Fibroblast of the aortic adventitia (primary cell): ENCODE measurements at regions not wholly inside any gene's neighbourhood (a gene's known extent, or its start where the extent isn't known, plus 50 kb on each side); places are given as distances from the start of the nearest gene placed in this dataset.

Source experiments
- DNase-seq: peaks from one replicate; pipeline ENCODE4 v3.0.0-alpha.2; 2010; ENCODE audit warnings: low read depth
- H3K4me3 ChIP-seq: 2 replicates; pipeline ENCODE4 v1.5.1; 2011; ENCODE audit warnings: low read depth, mild to moderate bottlenecking, control low read depth, low read length, moderate library complexity
- TF ChIP-seq, protein P1 (sequence below): IDR thresholded peaks from 2 replicates; pipeline ENCODE4 v1.5.1; 2011; ENCODE audit warnings: mild to moderate bottlenecking, low read length, control low read depth, inconsistent platforms; ENCODE audit not compliant: insufficient read depth

DNA sequence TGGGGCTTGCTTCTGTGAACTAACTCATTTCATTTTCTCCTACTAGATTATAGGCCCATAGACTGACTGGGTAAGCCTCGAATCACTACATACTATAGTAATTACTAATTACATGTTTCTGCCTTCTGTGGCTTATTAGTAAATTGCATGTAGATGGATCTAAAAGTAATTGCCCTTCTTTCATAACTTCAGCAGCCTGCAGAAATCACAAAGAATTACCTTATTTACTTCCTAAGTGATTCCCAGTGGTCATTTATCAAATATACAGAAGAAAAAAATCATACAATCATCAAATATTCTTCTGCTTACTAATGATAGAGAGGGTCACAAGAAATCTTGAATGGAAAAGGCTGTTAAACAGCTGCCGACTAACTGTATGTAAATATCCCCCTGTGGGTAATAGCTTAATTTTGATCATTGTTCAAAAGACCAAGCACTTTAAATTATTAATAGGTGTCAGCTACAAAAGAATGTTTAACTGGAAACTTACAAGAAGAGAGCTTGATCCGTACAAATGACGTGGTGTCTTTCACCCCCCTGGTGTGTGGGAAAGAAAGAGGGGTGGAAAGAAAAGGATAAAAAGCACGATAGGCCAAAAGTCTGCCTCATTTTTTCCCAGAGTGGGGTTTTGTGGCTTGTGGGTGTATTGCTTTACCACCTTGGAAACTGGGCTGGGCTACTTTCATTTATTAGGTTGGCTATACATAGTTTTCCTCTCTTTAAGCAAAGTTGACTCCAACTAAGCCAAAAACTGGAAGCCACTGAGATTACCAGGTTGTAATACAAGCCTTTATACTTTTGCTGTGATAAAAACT lies 361.8 kb upstream of the ZMIZ1 start:
- no peak overlapping the region for H3K4me3 ChIP-seq
- DNase-seq, result no peak
- TF ChIP-seq, protein P1, sequence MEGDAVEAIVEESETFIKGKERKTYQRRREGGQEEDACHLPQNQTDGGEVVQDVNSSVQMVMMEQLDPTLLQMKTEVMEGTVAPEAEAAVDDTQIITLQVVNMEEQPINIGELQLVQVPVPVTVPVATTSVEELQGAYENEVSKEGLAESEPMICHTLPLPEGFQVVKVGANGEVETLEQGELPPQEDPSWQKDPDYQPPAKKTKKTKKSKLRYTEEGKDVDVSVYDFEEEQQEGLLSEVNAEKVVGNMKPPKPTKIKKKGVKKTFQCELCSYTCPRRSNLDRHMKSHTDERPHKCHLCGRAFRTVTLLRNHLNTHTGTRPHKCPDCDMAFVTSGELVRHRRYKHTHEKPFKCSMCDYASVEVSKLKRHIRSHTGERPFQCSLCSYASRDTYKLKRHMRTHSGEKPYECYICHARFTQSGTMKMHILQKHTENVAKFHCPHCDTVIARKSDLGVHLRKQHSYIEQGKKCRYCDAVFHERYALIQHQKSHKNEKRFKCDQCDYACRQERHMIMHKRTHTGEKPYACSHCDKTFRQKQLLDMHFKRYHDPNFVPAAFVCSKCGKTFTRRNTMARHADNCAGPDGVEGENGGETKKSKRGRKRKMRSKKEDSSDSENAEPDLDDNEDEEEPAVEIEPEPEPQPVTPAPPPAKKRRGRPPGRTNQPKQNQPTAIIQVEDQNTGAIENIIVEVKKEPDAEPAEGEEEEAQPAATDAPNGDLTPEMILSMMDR, result no peak

GRCh38 chr10:78707745-78708144 lies 361.0 kb upstream of the ZMIZ1 start:
- no peak for DNase-seq
- H3K4me3 ChIP-seq, result no peak overlapping the region
- TF ChIP-seq, protein P1, result no peak

- DNase-seq, result no peak
- TF ChIP-seq, protein P1, result no peak
- H3K4me3 ChIP-seq, result no peak overlapping the region
Observed at GRCh38 chr10:78712147-78712546, 356.6 kb upstream of the ZMIZ1 start.

DNA sequence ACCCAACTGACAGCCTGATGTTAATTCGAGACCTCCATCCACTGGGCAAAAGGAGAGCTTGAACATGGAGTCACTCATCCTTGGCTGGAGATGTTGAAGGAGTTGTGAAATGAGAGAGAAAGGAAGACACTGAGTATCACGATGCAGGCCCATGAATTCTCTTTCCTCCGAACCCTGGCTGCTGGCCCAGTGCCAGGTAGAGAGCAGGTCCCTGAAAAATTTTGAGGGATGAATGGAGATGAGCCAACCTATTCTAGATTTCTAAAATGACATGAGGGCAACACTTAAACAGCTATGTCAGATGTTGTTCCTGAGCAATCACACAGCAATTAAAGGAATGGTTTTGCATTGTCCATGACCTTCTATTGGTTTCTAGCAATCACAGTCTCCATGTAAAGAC lies 355.1 kb upstream of the ZMIZ1 start:
- TF ChIP-seq, protein P1, result no peak
- H3K4me3 ChIP-seq, result no peak overlapping the region
- no peak for DNase-seq

DNA sequence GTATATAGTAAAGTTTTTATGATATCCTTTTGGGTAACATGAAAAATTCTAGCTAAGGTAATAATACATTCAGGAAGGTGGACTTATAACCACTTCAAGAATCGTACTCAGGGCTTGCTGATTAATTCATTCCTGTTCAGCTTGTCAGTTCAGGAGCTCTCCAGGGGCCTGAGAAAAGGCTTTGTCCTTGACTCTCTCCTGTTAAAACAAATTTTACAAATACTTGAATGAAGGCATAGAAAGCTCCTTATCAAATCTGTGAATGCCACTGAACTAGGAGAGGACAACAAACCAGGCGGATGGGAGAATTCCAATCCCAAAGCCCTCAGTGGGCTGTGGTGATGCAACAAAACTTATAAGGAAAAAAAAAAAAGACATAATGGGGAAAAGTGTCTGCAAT lies 354.5 kb upstream of the ZMIZ1 start:
- no peak overlapping the region for H3K4me3 ChIP-seq
- no peak for DNase-seq
- TF ChIP-seq, protein P1, result no peak

DNA sequence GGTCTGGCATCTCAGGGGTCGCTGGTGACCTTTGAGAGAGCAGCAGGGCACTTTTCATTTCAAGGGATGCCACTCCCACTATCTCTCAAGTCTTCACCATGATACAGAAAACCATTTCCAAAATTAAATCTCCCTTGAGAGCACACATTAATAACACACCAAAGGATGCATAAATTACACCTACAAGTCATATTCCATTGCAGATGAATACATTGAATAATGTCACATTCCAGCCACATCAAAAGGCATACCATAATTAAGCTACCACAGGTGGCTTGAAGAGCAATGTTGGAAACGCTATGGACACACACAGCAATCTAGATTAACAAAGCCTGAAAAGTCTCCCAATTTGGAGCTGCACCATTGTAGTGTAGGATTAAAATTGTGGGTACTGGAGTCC lies 353.3 kb upstream of the ZMIZ1 start:
- DNase-seq, result no peak
- H3K4me3 ChIP-seq, result no peak overlapping the region
- TF ChIP-seq, protein P1, result no peak
